Panc1 (cell line): ENCODE measurements at regions not wholly inside any gene's neighbourhood (a gene's known extent, or its start where the extent isn't known, plus 50 kb on each side); places are given as distances from the start of the nearest gene placed in this dataset.

Experiments
- SIN3A ChIP-seq: IDR thresholded peaks from 2 replicates; pipeline ENCODE4 v1.6.1; 2012; ENCODE audit warnings: low read depth, mild to moderate bottlenecking, low read length, moderate library complexity, borderline replicate concordance; ENCODE audit not compliant: insufficient read depth
- TF ChIP-seq, protein P1 (sequence below): fragments of 450-650 bp; IDR thresholded peaks from 2 replicates; pipeline ENCODE4 v1.5.1; 2017; ENCODE audit warnings: mild to moderate bottlenecking
- TF ChIP-seq, protein P2 (sequence below), 2 experiments: IDR thresholded peaks; 2 replicates each; pipeline ENCODE4 v1.6.1; 2011 to 2012; ENCODE audit warnings: low read depth in 2 of 2, control low read depth in 1 of 2, low read length in 1 of 2, mild to moderate bottlenecking in 1 of 2, moderate library complexity in 1 of 2; ENCODE audit not compliant: insufficient read depth in 1 of 2

DNA sequence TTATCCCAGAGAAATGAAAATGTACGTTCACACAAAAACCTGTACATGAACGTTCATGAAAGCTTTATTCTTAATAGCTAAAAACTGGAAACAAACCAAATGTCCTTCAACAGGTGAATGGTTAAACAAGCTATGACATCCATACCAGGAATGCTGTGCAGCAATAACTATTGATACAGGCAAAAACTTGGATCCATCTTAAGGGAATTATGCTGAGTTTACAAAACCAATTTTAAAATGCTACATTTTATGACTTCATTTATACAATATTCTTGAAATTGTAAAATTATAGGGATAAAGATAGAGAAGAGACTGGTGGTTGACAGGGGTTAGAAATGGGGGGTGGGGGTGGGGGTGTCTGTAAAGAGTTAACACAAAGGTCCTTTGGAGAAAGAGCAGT is 280.3 kb downstream of the TGFB2 start:
- TF ChIP-seq, protein P1, sequence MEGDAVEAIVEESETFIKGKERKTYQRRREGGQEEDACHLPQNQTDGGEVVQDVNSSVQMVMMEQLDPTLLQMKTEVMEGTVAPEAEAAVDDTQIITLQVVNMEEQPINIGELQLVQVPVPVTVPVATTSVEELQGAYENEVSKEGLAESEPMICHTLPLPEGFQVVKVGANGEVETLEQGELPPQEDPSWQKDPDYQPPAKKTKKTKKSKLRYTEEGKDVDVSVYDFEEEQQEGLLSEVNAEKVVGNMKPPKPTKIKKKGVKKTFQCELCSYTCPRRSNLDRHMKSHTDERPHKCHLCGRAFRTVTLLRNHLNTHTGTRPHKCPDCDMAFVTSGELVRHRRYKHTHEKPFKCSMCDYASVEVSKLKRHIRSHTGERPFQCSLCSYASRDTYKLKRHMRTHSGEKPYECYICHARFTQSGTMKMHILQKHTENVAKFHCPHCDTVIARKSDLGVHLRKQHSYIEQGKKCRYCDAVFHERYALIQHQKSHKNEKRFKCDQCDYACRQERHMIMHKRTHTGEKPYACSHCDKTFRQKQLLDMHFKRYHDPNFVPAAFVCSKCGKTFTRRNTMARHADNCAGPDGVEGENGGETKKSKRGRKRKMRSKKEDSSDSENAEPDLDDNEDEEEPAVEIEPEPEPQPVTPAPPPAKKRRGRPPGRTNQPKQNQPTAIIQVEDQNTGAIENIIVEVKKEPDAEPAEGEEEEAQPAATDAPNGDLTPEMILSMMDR, result no peak
- TF ChIP-seq, protein P2, sequence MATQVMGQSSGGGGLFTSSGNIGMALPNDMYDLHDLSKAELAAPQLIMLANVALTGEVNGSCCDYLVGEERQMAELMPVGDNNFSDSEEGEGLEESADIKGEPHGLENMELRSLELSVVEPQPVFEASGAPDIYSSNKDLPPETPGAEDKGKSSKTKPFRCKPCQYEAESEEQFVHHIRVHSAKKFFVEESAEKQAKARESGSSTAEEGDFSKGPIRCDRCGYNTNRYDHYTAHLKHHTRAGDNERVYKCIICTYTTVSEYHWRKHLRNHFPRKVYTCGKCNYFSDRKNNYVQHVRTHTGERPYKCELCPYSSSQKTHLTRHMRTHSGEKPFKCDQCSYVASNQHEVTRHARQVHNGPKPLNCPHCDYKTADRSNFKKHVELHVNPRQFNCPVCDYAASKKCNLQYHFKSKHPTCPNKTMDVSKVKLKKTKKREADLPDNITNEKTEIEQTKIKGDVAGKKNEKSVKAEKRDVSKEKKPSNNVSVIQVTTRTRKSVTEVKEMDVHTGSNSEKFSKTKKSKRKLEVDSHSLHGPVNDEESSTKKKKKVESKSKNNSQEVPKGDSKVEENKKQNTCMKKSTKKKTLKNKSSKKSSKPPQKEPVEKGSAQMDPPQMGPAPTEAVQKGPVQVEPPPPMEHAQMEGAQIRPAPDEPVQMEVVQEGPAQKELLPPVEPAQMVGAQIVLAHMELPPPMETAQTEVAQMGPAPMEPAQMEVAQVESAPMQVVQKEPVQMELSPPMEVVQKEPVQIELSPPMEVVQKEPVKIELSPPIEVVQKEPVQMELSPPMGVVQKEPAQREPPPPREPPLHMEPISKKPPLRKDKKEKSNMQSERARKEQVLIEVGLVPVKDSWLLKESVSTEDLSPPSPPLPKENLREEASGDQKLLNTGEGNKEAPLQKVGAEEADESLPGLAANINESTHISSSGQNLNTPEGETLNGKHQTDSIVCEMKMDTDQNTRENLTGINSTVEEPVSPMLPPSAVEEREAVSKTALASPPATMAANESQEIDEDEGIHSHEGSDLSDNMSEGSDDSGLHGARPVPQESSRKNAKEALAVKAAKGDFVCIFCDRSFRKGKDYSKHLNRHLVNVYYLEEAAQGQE (IDR thresholded peaks at IDR 0.05; ENCODE audit: insufficient read depth in 1 of 2, low read depth in 2 of 2, low read length in 1 of 2), result no peak
- no peak for TF ChIP-seq SIN3A
